GM19395 (cell line): ENCODE measurements at regions not wholly inside any gene's neighbourhood (a gene's known extent, or its start where the extent isn't known, plus 50 kb on each side); places are given as distances from the start of the nearest gene placed in this dataset.

ENCODE experiments used
- ATAC-seq: cut with Tn5 transposase; IDR thresholded peaks from one replicate; pipeline ENCODE4 v1.9.1; 2021; ENCODE audit warnings: mild to moderate bottlenecking, moderate library complexity; ENCODE audit not compliant: unreplicated experiment

GRCh38 chr6:150651808-150652470 is 52.3 kb downstream of the PLEKHG1 start:
- ATAC-seq = no peak

GRCh38 chr6:150652848-150653613 is 53.3 kb downstream of the PLEKHG1 start:
- no peak for ATAC-seq

- no peak for ATAC-seq
Observed at GRCh38 chr6:150654608-150655007, 54.9 kb downstream of the PLEKHG1 start.

- no peak for ATAC-seq
Observed at GRCh38 chr6:150656156-150656555, 56.5 kb downstream of the PLEKHG1 start.

- no peak for ATAC-seq
Observed at GRCh38 chr6:150658421-150658820, 58.7 kb downstream of the PLEKHG1 start.

GRCh38 chr6:150659046-150659763 is 59.5 kb downstream of the PLEKHG1 start:
- no peak for ATAC-seq

GRCh38 chr6:150661216-150662007 is 61.7 kb downstream of the PLEKHG1 start:
- ATAC-seq = no peak

GRCh38 chr6:150662814-150663213 is 63.1 kb downstream of the PLEKHG1 start:
- ATAC-seq = no peak

- no peak for ATAC-seq
Observed at GRCh38 chr6:150664091-150664490, 64.4 kb downstream of the PLEKHG1 start.

- no peak for ATAC-seq
Observed at GRCh38 chr6:150666071-150666470, 66.4 kb downstream of the PLEKHG1 start.

- no peak for ATAC-seq
Observed at GRCh38 chr6:150667359-150667758, 67.7 kb downstream of the PLEKHG1 start.

GRCh38 chr6:150667977-150668716 is 68.5 kb downstream of the PLEKHG1 start:
- ATAC-seq = no peak

- ATAC-seq = no peak
Observed at GRCh38 chr6:150668900-150669302, 69.2 kb downstream of the PLEKHG1 start.

GRCh38 chr6:150670311-150670710 is 70.6 kb downstream of the PLEKHG1 start:
- no peak for ATAC-seq

- ATAC-seq = no peak
Observed at GRCh38 chr6:150672800-150673199, 73.1 kb downstream of the PLEKHG1 start.

GRCh38 chr6:150673720-150674346 is 74.1 kb downstream of the PLEKHG1 start:
- ATAC-seq = no peak

GRCh38 chr6:150676344-150676743 is 76.7 kb downstream of the PLEKHG1 start:
- no peak for ATAC-seq

- no peak for ATAC-seq
Observed at GRCh38 chr6:150676772-150677171, 77.1 kb downstream of the PLEKHG1 start.

GRCh38 chr6:150680510-150680909 is 80.8 kb downstream of the PLEKHG1 start:
- no peak for ATAC-seq
